Spleen (tissue), 11 donors: ENCODE measurements at regions not wholly inside any gene's neighbourhood (a gene's known extent, or its start where the extent isn't known, plus 50 kb on each side); places are given as distances from the start of the nearest gene placed in this dataset.

Source experiments
- DNase-seq: peaks from one replicate; pipeline ENCODE4 v3.0.0-alpha.2; 2020
- H3K27ac ChIP-seq, 8 donors: fragments of 200-600 bp; sonication (generic) in 7 of 8; 1 replicate in 4 of 8; 2 replicates in 4 of 8; pipeline versions ENCODE4 v1.5.0 to v1.8.0; 2016 to 2021; ENCODE audit warnings: inconsistent platforms in 4 of 8, mild to moderate bottlenecking in 4 of 8, moderate library complexity in 1 of 8
- H3K27me3 ChIP-seq, 7 donors: fragments of 200-600 bp; sonication (generic) in 6 of 7; replicated peaks in 1 of 7; 1 replicate in 4 of 7; 2 replicates in 3 of 7; pipeline versions ENCODE4 v1.5.0 to v1.8.0; 2016 to 2021; ENCODE audit warnings: inconsistent platforms in 3 of 7, mild to moderate bottlenecking in 1 of 7
- H3K36me3 ChIP-seq, 6 donors: fragments of 200-600 bp; sonication (generic) in 5 of 6; 1 replicate in 4 of 6; 2 replicates in 2 of 6; pipeline versions ENCODE4 v1.5.0 to v1.8.0; 2016 to 2021; ENCODE audit warnings: inconsistent platforms in 2 of 6
- H3K4me1 ChIP-seq, 6 donors: fragments of 200-600 bp; sonication (generic) in 5 of 6; 1 replicate in 3 of 6; 2 replicates in 3 of 6; pipeline versions ENCODE4 v1.5.0 to v1.8.0; 2016 to 2021; ENCODE audit warnings: inconsistent platforms in 3 of 6
- H3K4me3 ChIP-seq, 8 donors: fragments of 200-600 bp; sonication (generic) in 7 of 8; 1 replicate in 4 of 8; 2 replicates in 4 of 8; pipeline versions ENCODE4 v1.5.0 to v1.8.0; 2016 to 2021; ENCODE audit warnings: inconsistent platforms in 4 of 8, mild to moderate bottlenecking in 4 of 8, moderate library complexity in 2 of 8
- H3K9me3 ChIP-seq, 8 donors: fragments of 200-600 bp; sonication (generic) in 7 of 8; 1 replicate in 4 of 8; 2 replicates in 4 of 8; pipeline versions ENCODE4 v1.5.0 to v1.8.0; 2016 to 2021; ENCODE audit warnings: inconsistent platforms in 4 of 8
- POLR2A ChIP-seq, 3 donors: fragments of 450-650 bp; IDR thresholded peaks; one replicate each; pipeline ENCODE4 v1.5.1; 2017; ENCODE audit warnings: antibody characterized with exemption in 3 of 3, mild to moderate bottlenecking in 1 of 3
- POLR2AphosphoS5 ChIP-seq, 3 donors: sonication (generic); formaldehyde crosslinking; IDR thresholded peaks; one replicate each; pipeline ENCODE4 v1.5.1; 2017; ENCODE audit warnings: antibody characterized with exemption in 3 of 3
- WGBS, 5 donors: extraction: QIAGEN DNeasy Blood & Tissue Kit in 3 of 5; methylation state at CpG; one replicate each; pipeline versions ENCODE4 v1.1.5 to v1.1.7; 2013 to 2018; 5-methylcytosine and 5-hydroxymethylcytosine counted together
- intact Hi-C: fragments of 100-400 bp; cut with DNase I; formaldehyde crosslinking; loops from one replicate; pipeline ENCODE4 v1.15.0; 2023; ENCODE audit warnings: low total_unique reads
- TF ChIP-seq, protein P1 (sequence below), 11 experiments: fragments of 200-600 bp in 7 of 11; fragments of 450-650 bp in 4 of 11; sonication (generic) in 4 of 11; IDR thresholded peaks in 8 of 11; conservative IDR thresholded peaks in 3 of 11; 1 replicate in 7 of 11; 2 replicates in 4 of 11; pipeline versions ENCODE4 v1.4.0 to v1.8.0; 2016 to 2021; ENCODE audit warnings: antibody characterized with exemption in 11 of 11, inconsistent platforms in 4 of 11, mild to moderate bottlenecking in 1 of 11
- donor health status: healthy with polysubstance abuse.
- donor health status: DM: no; HTN: no; CAD: no; lungs with moderate emphysema.
- donor health status: DM: no; HTN: no; CAD: no.
- donor health status: Bipolar disorder and iron deficiency.
- donor health status: healthy.
- donor health status: DM: no; HTN: no; CAD: no.
- donor health status: DM: yes; HTN: yes; CAD: no.

DNA sequence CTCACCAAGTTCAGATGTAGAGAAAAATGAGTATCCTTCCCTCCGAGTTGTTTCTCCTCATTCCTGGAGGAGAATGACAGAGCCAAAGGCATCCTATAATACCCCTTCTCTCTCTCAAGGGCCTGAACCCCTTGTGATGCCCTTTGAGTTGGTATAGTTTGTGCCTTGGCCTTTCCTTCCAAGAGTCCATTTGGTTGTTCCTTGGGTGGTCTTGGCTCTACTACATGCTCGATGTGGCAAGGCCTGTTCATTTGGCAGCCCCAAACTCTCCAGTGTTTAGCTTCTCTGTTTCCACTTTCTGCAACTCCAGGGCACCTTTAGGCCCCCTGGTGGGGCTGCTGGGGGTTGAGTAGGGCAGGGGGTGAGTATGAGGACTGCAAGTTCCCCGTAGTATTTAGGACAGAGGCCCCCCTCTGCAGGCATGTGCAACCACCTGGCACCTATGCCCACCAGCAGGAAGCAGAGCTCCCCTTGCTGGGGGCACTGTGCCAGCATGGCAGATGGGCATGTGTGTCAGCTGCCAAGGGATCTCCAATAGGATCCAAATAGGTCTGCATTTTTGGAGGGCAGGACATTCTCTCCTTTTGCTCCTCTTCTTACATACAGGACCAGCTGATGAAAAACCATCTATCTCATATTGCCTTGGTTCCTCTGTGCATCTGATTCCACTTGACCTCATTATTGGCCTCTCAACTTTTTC lies 217.2 kb upstream of the CADM1 start:
- intact Hi-C loops = no loop called here
- 77 to 88% (median 85%) methylated on average over 2 to 3 of the region's 3 CpGs for WGBS, 5 donors
- no peak for TF ChIP-seq POLR2A (IDR thresholded peaks at IDR 0.05)
- TF ChIP-seq, protein P1, sequence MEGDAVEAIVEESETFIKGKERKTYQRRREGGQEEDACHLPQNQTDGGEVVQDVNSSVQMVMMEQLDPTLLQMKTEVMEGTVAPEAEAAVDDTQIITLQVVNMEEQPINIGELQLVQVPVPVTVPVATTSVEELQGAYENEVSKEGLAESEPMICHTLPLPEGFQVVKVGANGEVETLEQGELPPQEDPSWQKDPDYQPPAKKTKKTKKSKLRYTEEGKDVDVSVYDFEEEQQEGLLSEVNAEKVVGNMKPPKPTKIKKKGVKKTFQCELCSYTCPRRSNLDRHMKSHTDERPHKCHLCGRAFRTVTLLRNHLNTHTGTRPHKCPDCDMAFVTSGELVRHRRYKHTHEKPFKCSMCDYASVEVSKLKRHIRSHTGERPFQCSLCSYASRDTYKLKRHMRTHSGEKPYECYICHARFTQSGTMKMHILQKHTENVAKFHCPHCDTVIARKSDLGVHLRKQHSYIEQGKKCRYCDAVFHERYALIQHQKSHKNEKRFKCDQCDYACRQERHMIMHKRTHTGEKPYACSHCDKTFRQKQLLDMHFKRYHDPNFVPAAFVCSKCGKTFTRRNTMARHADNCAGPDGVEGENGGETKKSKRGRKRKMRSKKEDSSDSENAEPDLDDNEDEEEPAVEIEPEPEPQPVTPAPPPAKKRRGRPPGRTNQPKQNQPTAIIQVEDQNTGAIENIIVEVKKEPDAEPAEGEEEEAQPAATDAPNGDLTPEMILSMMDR (IDR thresholded peaks at IDR 0.05 in 8 of 11, conservative IDR thresholded peaks at IDR 0.05 in 3 of 11) = no peak
- TF ChIP-seq POLR2AphosphoS5 (IDR thresholded peaks at IDR 0.05) = no peak

DNA sequence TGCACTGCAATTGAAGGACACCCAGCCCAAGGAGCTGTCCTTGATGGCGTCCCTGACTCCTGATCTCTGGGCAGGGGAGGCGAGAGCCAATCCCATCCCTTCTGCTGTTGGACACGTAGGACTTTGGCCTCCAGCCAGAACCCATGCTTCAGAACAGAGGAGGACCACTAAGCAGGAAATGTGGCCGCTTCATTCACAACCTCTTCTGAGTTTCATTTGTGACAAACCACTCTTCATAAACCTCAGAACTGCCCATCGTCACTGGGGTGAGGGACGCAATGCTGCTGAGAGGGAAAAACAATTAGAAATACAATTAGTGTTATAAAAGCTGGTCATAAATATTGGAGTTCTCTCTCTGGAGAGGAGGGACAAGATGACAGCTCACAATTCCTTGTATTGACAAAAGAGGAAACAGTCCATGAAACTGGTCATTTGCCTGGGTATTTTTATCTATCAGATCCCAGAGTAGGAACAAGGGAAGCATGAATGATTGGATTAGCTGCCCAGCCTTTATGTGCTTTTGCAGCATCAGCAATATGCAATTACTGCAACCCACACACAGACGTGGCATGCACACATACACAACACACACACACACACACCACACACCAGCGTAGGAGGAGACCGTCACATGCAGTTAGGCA lies 216.5 kb upstream of the CADM1 start:
- TF ChIP-seq POLR2A (IDR thresholded peaks at IDR 0.05) = no peak
- TF ChIP-seq POLR2AphosphoS5 (IDR thresholded peaks at IDR 0.05) = no peak
- TF ChIP-seq, protein P1 (IDR thresholded peaks at IDR 0.05 in 8 of 11, conservative IDR thresholded peaks at IDR 0.05 in 3 of 11) = no peak
- no peak overlapping the region for H3K27ac ChIP-seq
- H3K4me3 ChIP-seq = no peak overlapping the region
- H3K27me3 ChIP-seq = no peaks in the 10 kb centered on the region
- peaks cover 0 to 4% (median 0%) of the 10 kb centered on the region in 8 donors for H3K9me3 ChIP-seq
- no peak for DNase-seq
- WGBS, 5 donors = 52 to 63% (median 56%) methylated on average over 9 of the region's 9 CpGs
- H3K4me1 ChIP-seq = peaks cover 0 to 13% (median 4%) of the 10 kb centered on the region in 6 donors
- intact Hi-C loops = no loop called here
- no peaks in the 10 kb centered on the region for H3K36me3 ChIP-seq

More for the DNA sequence above, 217.2 kb upstream of the CADM1 start:
- Histone ChIP-seq H3K27me3 (no peaks in the 10 kb centered on the region), H3K27ac (no peak overlapping the region), H3K4me3 (no peak overlapping the region), H3K36me3 (no peaks in the 10 kb centered on the region), H3K9me3 (peaks cover 0 to 4% (median 0%) of the 10 kb centered on the region in 8 donors), H3K4me1 (peaks cover 0 to 7% (median 2%) of the 10 kb centered on the region in 6 donors)
- no peak for DNase-seq

DNA sequence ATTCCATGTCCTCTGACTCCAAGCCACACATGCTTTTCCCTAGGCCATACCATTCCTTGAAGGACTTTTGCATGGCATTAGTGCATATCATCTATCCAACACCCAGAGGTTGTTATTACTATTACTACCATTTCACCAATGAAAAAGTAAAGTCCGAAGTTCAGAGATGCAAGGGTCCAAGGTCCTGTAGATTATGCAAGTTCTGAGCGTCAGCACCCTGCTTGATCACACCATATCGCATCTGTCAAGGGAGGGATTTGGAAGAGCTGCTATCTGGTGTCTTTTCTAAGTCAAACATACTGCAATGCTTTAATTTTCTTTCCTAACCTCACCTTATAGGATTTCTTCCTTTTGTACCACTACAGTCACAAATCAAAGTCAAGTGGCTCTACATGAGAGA lies 214.7 kb upstream of the CADM1 start:
- Histone ChIP-seq H3K27me3 (no peaks in the 10 kb centered on the region), H3K36me3 (no peaks in the 10 kb centered on the region), H3K4me3 (no peak overlapping the region), H3K9me3 (no peaks in the 10 kb centered on the region), H3K27ac (no peak overlapping the region), H3K4me1 (peaks cover 0 to 13% (median 4%) of the 10 kb centered on the region in 6 donors)
- no peak for DNase-seq
- TF ChIP-seq, protein P1 (IDR thresholded peaks at IDR 0.05 in 8 of 11, conservative IDR thresholded peaks at IDR 0.05 in 3 of 11) = no peak
- TF ChIP-seq POLR2A (IDR thresholded peaks at IDR 0.05) (no peak), POLR2AphosphoS5 (IDR thresholded peaks at IDR 0.05) (no peak)
- intact Hi-C loops = no loop called here
- 82 to 93% (median 89%) methylated on average over 3 of the region's 3 CpGs for WGBS, 5 donors

DNA sequence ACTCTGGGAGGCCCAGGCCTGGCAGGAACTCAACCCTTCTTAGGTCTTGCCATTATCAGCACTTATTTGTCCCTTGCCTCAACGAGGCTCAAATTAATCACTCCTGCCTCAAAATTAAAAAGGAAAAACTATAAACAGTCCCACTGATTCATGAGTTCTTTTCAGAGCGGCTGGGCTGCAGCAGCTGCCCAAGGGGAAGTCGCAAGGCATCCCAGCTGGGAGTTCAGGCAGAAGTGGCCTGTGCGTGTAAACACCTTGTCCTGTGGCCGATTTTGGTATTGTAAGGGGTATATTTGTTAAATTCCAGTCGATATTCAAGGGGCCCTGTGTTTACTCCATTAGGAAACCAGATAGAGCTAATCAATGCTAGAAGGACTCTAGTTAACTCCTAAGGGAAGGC lies 213.9 kb upstream of the CADM1 start:
- Histone ChIP-seq H3K27ac (no peak overlapping the region), H3K27me3 (no peaks in the 10 kb centered on the region), H3K4me3 (no peak overlapping the region), H3K9me3 (no peaks in the 10 kb centered on the region), H3K36me3 (no peaks in the 10 kb centered on the region), H3K4me1 (peaks cover 0 to 13% (median 4%) of the 10 kb centered on the region in 6 donors)
- no peak for DNase-seq
- no peak for TF ChIP-seq POLR2AphosphoS5 (IDR thresholded peaks at IDR 0.05)
- TF ChIP-seq POLR2A (IDR thresholded peaks at IDR 0.05) = no peak
- TF ChIP-seq, protein P1 (IDR thresholded peaks at IDR 0.05 in 8 of 11, conservative IDR thresholded peaks at IDR 0.05 in 3 of 11) = no peak
- intact Hi-C loops = no loop called here
- WGBS, 5 donors = 61 to 76% (median 67%) methylated on average over 6 of the region's 6 CpGs
